ENCODE measurements at regions not wholly inside any gene's neighbourhood (a gene's known extent, or its start where the extent isn't known, plus 50 kb on each side); places are given as distances from the start of the nearest gene placed in this dataset.

DNA sequence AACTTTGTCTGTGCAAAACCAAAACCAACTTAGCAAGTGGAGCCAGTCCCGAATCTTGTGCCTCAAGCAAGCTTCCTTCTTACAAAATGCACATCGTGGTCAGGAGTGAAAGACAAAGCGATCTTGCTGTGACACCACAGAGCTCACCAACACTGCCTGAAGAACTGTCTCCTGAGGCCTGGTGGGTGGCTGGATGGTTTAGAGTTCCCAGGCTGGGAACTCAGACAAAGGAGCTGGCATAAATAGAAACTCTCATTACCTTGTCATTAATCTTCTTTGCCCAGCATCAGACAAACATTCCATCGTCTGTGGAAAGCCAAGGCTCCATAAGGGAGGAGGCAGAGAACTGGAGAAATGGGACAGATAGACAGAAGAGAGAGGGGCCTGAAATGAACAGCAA lies 144.8 kb downstream of the KCNA5 start:
- H3K4me1 Mint-ChIP-seq, result no peaks in the 10 kb centered on the region
- no peak overlapping the region for H3K4me3 ChIP-seq (ENCODE audit: low read depth, low read length)
- no peaks in the 10 kb centered on the region for H3K36me3 Mint-ChIP-seq
- no peak overlapping the region for H3K4me3 Mint-ChIP-seq
- no peak overlapping the region for H3K27ac ChIP-seq (ENCODE audit: insufficient read depth, low read length, poor library complexity, severe bottlenecking)
- H3K9me3 Mint-ChIP-seq, result peaks cover 0 to 4% (median 0%) of the 10 kb centered on the region in 7 donors
- H3K27me3 ChIP-seq (ENCODE audit: control insufficient read depth, insufficient read depth, low read length), result no peaks in the 10 kb centered on the region
- no peaks in the 10 kb centered on the region for H3K36me3 ChIP-seq (ENCODE audit: control insufficient read depth, insufficient read depth, low read length)
- H3K27me3 Mint-ChIP-seq, result no peaks in the 10 kb centered on the region
- DNase-seq, result no peak
- H3K9me3 ChIP-seq (ENCODE audit: control insufficient read depth in 2 of 2, low read length in 2 of 2), result no peaks in the 10 kb centered on the region
- ATAC-seq (ENCODE audit: low read depth in 2 of 2), result no peak
- H3K27ac Mint-ChIP-seq, result no peak overlapping the region
- H3K4me1 ChIP-seq (ENCODE audit: control insufficient read depth, insufficient read depth, low read length, poor library complexity, severe bottlenecking), result no peaks in the 10 kb centered on the region

DNA sequence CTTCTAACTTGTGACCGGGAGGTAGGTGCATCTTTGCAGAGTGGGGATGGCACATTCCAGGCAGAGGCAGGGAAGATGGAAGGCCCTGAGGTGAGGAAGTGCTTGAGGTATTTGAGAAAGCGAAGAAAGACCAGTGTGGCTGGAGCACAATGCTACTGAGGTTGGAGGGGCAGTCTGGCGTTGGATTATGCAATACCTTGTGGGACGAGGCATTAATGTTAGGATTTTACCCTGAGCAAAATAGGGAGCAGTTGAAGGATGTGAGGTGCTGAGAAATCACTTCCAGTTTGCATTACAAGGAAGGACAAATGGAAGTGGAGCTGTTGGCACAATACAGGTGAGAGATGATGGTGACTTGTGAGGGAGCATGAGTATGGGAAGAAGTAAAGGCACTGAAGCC lies 145.5 kb downstream of the KCNA5 start:
- no peak overlapping the region for H3K4me3 ChIP-seq (ENCODE audit: low read depth, low read length)
- no peak overlapping the region for H3K4me3 Mint-ChIP-seq
- DNase-seq (no peak), ATAC-seq (ENCODE audit: low read depth in 2 of 2) (no peak)
- H3K36me3 ChIP-seq (ENCODE audit: control insufficient read depth, insufficient read depth, low read length), result no peaks in the 10 kb centered on the region
- H3K4me1 ChIP-seq (ENCODE audit: control insufficient read depth, insufficient read depth, low read length, poor library complexity, severe bottlenecking), result no peaks in the 10 kb centered on the region
- H3K9me3 Mint-ChIP-seq, result peaks cover 0 to 4% (median 0%) of the 10 kb centered on the region in 7 donors
- H3K4me1 Mint-ChIP-seq, result no peaks in the 10 kb centered on the region
- no peaks in the 10 kb centered on the region for H3K9me3 ChIP-seq (ENCODE audit: control insufficient read depth in 2 of 2, low read length in 2 of 2)
- no peak overlapping the region for H3K27ac Mint-ChIP-seq
- no peaks in the 10 kb centered on the region for H3K27me3 Mint-ChIP-seq
- no peaks in the 10 kb centered on the region for H3K36me3 Mint-ChIP-seq
- H3K27ac ChIP-seq (ENCODE audit: insufficient read depth, low read length, poor library complexity, severe bottlenecking), result no peak overlapping the region
- H3K27me3 ChIP-seq (ENCODE audit: control insufficient read depth, insufficient read depth, low read length), result no peaks in the 10 kb centered on the region

DNA sequence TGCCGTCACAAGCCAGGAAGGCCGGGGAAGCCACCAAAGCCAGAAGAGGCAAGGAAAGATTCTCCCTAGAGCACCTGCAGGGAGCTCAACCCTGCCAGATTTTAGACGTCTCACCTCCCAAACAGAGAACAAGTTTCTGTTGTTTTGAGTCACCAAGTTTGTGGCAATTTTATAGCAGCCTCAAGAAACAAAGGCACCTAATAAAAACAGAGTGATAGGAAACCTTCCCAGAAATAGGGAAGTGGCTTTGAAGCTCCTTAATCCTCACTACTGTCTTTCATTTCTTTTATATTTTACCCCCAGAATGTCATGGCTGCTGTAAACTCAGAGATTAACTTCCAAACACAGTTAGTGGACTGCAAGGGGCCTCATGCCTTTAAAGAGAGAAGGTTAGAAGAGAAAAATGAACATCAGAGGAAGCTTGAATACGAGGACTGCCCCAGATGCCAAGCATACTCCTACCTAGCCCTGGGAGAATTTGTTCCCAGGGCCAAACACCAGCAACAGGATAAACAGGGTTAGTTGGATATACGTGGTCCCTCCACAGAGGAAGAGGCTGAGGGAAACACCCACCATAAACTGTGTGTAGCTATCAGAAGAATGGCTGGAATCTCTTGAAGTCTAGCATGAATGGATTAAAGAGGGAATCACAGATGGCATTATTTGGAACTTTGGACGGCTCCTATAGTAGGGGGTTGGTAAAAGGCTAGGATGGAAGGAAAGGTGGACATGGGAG lies 148.3 kb downstream of the KCNA5 start:
- no peak overlapping the region for H3K4me3 ChIP-seq (ENCODE audit: low read depth, low read length)
- H3K4me1 Mint-ChIP-seq, result no peaks in the 10 kb centered on the region
- H3K36me3 ChIP-seq (ENCODE audit: control insufficient read depth, insufficient read depth, low read length), result no peaks in the 10 kb centered on the region
- no peaks in the 10 kb centered on the region for H3K9me3 ChIP-seq (ENCODE audit: control insufficient read depth in 2 of 2, low read length in 2 of 2)
- H3K4me1 ChIP-seq (ENCODE audit: control insufficient read depth, insufficient read depth, low read length, poor library complexity, severe bottlenecking), result no peaks in the 10 kb centered on the region
- no peak for ATAC-seq (ENCODE audit: low read depth in 2 of 2)
- H3K27me3 ChIP-seq (ENCODE audit: control insufficient read depth, insufficient read depth, low read length), result no peaks in the 10 kb centered on the region
- no peak overlapping the region for H3K4me3 Mint-ChIP-seq
- H3K27ac Mint-ChIP-seq, result no peak overlapping the region
- H3K27me3 Mint-ChIP-seq, result peaks cover 4% of the 10 kb centered on the region
- no peak for DNase-seq
- peaks cover 0 to 3% (median 0%) of the 10 kb centered on the region in 7 donors for H3K9me3 Mint-ChIP-seq
- no peak overlapping the region for H3K27ac ChIP-seq (ENCODE audit: insufficient read depth, low read length, poor library complexity, severe bottlenecking)
- H3K36me3 Mint-ChIP-seq, result no peaks in the 10 kb centered on the region

DNA sequence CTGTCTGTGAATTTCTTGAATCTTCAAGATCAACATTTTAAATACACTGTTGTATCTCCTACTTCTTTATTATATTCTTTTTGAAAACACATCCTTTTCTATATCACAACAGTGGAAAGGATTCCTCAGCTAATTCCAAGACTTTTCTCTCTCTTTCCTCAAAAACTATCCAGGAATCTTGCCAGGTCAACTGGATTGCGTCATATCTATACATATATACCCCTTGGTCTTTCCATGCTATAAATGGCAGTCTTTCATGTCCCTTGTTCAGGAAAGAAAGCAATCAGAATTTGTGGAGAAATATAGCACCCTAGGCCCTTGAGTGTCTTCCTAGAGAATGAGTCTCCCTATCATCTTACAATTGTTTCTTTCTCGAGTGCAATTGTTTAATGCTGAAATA lies 149.0 kb downstream of the KCNA5 start:
- no peaks in the 10 kb centered on the region for H3K4me1 Mint-ChIP-seq
- H3K4me3 Mint-ChIP-seq, result no peak overlapping the region
- Histone ChIP-seq H3K27ac (ENCODE audit: insufficient read depth, low read length, poor library complexity, severe bottlenecking) (no peak overlapping the region), H3K9me3 (ENCODE audit: control insufficient read depth in 2 of 2, low read length in 2 of 2) (no peaks in the 10 kb centered on the region), H3K4me3 (ENCODE audit: low read depth, low read length) (no peak overlapping the region), H3K36me3 (ENCODE audit: control insufficient read depth, insufficient read depth, low read length) (no peaks in the 10 kb centered on the region), H3K27me3 (ENCODE audit: control insufficient read depth, insufficient read depth, low read length) (no peaks in the 10 kb centered on the region), H3K4me1 (ENCODE audit: control insufficient read depth, insufficient read depth, low read length, poor library complexity, severe bottlenecking) (no peaks in the 10 kb centered on the region)
- ATAC-seq (ENCODE audit: low read depth in 2 of 2) (no peak), DNase-seq (no peak)
- no peak overlapping the region for H3K27ac Mint-ChIP-seq
- peaks cover 0 to 3% (median 0%) of the 10 kb centered on the region in 7 donors for H3K9me3 Mint-ChIP-seq
- no peaks in the 10 kb centered on the region for H3K36me3 Mint-ChIP-seq
- peaks cover 4% of the 10 kb centered on the region for H3K27me3 Mint-ChIP-seq

DNA sequence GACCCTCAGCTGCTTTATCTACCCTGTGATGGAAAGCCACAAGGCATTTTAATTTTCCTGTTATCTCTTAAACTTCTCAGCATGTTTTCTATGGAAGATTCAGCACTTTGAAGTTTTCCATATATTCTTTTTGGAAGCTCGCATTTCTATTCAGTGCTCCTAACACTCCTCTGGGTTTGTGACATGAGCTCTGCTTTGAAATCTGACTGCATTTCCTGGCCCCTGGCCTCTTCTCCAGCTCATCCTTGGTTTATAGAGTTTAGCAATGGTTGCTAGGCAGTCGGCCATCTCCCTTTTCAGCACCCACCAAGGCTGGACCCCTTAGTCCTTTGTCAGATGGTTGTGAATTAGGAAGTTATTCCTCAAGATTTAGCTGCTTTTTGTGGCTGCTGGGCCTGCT lies 150.6 kb downstream of the KCNA5 start:
- Mint-ChIP-seq H3K27ac (no peak overlapping the region), H3K4me1 (no peaks in the 10 kb centered on the region), H3K27me3 (peaks cover 10% of the 10 kb centered on the region), H3K9me3 (peaks cover 0 to 3% (median 0%) of the 10 kb centered on the region in 7 donors), H3K36me3 (no peaks in the 10 kb centered on the region), H3K4me3 (no peak overlapping the region)
- H3K4me3 ChIP-seq (ENCODE audit: low read depth, low read length), result no peak overlapping the region
- DNase-seq, result no peak
- no peaks in the 10 kb centered on the region for H3K4me1 ChIP-seq (ENCODE audit: control insufficient read depth, insufficient read depth, low read length, poor library complexity, severe bottlenecking)
- H3K27me3 ChIP-seq (ENCODE audit: control insufficient read depth, insufficient read depth, low read length), result no peaks in the 10 kb centered on the region
- H3K9me3 ChIP-seq (ENCODE audit: control insufficient read depth in 2 of 2, low read length in 2 of 2), result no peaks in the 10 kb centered on the region
- no peak for ATAC-seq (ENCODE audit: low read depth in 2 of 2)
- H3K27ac ChIP-seq (ENCODE audit: insufficient read depth, low read length, poor library complexity, severe bottlenecking), result no peak overlapping the region
- no peaks in the 10 kb centered on the region for H3K36me3 ChIP-seq (ENCODE audit: control insufficient read depth, insufficient read depth, low read length)

DNA sequence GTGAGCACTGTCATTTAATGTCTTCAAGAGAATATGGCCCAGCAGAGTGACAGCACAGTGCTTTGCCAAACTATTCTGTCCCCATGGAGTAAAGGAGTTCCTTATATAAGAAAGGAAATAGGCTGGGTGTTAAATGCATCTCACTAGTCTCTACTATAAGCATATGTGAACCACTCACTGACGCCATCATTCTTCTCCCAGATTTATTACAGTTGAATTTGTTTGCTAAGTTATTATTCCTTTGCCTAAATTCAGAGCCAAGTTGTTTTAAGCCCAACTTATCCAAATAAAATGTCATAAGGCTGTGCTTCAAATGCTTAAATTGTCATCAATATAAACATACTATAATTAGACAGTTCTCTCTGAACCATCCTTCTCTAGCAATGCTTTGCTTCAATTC lies 151.6 kb downstream of the KCNA5 start:
- no peaks in the 10 kb centered on the region for H3K4me1 ChIP-seq (ENCODE audit: control insufficient read depth, insufficient read depth, low read length, poor library complexity, severe bottlenecking)
- no peaks in the 10 kb centered on the region for H3K9me3 ChIP-seq (ENCODE audit: control insufficient read depth in 2 of 2, low read length in 2 of 2)
- H3K27me3 Mint-ChIP-seq, result peaks cover 10% of the 10 kb centered on the region
- no peak for DNase-seq
- no peaks in the 10 kb centered on the region for H3K36me3 ChIP-seq (ENCODE audit: control insufficient read depth, insufficient read depth, low read length)
- H3K27me3 ChIP-seq (ENCODE audit: control insufficient read depth, insufficient read depth, low read length), result peaks cover 2% of the 10 kb centered on the region
- H3K27ac Mint-ChIP-seq, result no peak overlapping the region
- peaks cover 0 to 3% (median 0%) of the 10 kb centered on the region in 7 donors for H3K9me3 Mint-ChIP-seq
- ATAC-seq (ENCODE audit: low read depth in 2 of 2), result no peak
- H3K4me3 ChIP-seq (ENCODE audit: low read depth, low read length), result no peak overlapping the region
- no peaks in the 10 kb centered on the region for H3K4me1 Mint-ChIP-seq
- H3K4me3 Mint-ChIP-seq, result no peak overlapping the region
- no peaks in the 10 kb centered on the region for H3K36me3 Mint-ChIP-seq
- no peak overlapping the region for H3K27ac ChIP-seq (ENCODE audit: insufficient read depth, low read length, poor library complexity, severe bottlenecking)

DNA sequence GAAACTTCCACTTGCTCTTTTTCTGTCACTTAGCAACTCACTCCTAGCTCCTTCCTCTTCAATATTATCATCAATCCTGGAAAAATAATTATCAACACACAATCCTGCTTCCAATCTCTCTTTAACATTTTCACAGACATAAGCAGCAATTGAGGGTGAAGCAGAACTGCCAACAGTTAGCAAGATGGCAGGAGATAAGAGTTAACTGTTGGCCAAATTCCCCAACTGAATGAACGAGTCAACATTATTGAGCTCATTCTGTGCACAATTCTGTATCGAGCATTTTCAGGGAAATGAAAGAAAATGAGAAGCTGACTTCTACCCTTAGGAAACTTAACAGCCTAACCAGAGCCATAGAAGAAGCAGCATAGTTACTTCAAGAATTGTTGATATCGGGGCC lies 152.0 kb downstream of the KCNA5 start:
- Histone ChIP-seq H3K36me3 (ENCODE audit: control insufficient read depth, insufficient read depth, low read length) (no peaks in the 10 kb centered on the region), H3K27me3 (ENCODE audit: control insufficient read depth, insufficient read depth, low read length) (peaks cover 2% of the 10 kb centered on the region), H3K4me1 (ENCODE audit: control insufficient read depth, insufficient read depth, low read length, poor library complexity, severe bottlenecking) (no peaks in the 10 kb centered on the region), H3K27ac (ENCODE audit: insufficient read depth, low read length, poor library complexity, severe bottlenecking) (no peak overlapping the region), H3K9me3 (ENCODE audit: control insufficient read depth in 2 of 2, low read length in 2 of 2) (no peaks in the 10 kb centered on the region), H3K4me3 (ENCODE audit: low read depth, low read length) (no peak overlapping the region)
- Mint-ChIP-seq H3K9me3 (no peaks in the 10 kb centered on the region), H3K4me3 (no peak overlapping the region), H3K4me1 (no peaks in the 10 kb centered on the region), H3K27me3 (peaks cover 10% of the 10 kb centered on the region), H3K27ac (no peak overlapping the region), H3K36me3 (no peaks in the 10 kb centered on the region)
- DNase-seq, result no peak
- no peak for ATAC-seq (ENCODE audit: low read depth in 2 of 2)

DNA sequence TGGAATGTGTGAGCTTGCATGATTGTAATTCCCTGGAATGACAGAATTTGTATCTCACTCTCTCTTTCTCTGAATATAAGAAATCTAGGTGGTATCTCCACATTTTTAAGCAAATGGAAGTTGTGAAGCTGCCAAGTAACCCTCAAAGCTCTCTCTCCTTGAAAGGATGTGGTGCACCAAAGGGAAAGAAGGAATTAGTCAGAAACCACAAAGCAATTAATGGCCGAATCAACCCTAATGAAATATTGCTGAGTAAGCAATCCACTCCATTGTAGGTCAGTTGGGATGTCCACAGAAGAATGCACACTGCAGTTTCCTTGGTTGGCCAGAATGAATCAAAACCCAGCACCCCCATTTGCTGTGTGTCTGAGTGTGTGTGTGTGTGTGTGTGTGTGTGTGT lies 153.5 kb downstream of the KCNA5 start:
- no peak overlapping the region for H3K4me3 Mint-ChIP-seq
- Histone ChIP-seq H3K27me3 (ENCODE audit: control insufficient read depth, insufficient read depth, low read length) (peaks cover 2% of the 10 kb centered on the region), H3K27ac (ENCODE audit: insufficient read depth, low read length, poor library complexity, severe bottlenecking) (no peak overlapping the region), H3K4me3 (ENCODE audit: low read depth, low read length) (no peak overlapping the region), H3K36me3 (ENCODE audit: control insufficient read depth, insufficient read depth, low read length) (no peaks in the 10 kb centered on the region), H3K9me3 (ENCODE audit: control insufficient read depth in 2 of 2, low read length in 2 of 2) (no peaks in the 10 kb centered on the region), H3K4me1 (ENCODE audit: control insufficient read depth, insufficient read depth, low read length, poor library complexity, severe bottlenecking) (no peaks in the 10 kb centered on the region)
- ATAC-seq (ENCODE audit: low read depth in 2 of 2) (no peak), DNase-seq (no peak)
- H3K27me3 Mint-ChIP-seq, result peaks cover 10% of the 10 kb centered on the region
- H3K4me1 Mint-ChIP-seq, result no peaks in the 10 kb centered on the region
- H3K27ac Mint-ChIP-seq, result no peak overlapping the region
- H3K9me3 Mint-ChIP-seq, result no peaks in the 10 kb centered on the region
- no peaks in the 10 kb centered on the region for H3K36me3 Mint-ChIP-seq
